ENCODE measurements at regions not wholly inside any gene's neighbourhood (a gene's known extent, or its start where the extent isn't known, plus 50 kb on each side); places are given as distances from the start of the nearest gene placed in this dataset.

DNA sequence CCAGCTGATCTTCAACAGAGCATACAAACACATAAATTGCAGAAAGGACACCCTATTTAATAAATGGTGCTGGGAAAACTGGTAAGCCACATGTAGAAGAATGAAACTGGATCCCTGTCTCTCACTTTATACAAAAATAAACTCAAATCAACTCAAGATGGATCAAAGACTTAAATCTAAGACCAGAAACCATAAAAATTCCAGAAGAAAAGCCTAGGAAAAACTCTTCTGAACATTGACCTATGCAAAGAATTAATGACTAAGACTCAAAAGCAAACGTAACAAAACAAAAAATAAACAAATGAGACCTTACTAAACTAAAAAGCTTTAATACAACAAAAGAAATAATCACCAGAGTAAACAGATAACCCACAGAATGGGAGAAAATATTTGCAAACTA lies 74.5 kb upstream of the ABCC4 start:
- CTCF ChIA-PET: interaction anchor here in 1 of 2 donors (0.6 kb wide), 1 partner anchor 242 kb away, joined by 11 read pairs; no protein-coding TSS in a partner anchor

DNA sequence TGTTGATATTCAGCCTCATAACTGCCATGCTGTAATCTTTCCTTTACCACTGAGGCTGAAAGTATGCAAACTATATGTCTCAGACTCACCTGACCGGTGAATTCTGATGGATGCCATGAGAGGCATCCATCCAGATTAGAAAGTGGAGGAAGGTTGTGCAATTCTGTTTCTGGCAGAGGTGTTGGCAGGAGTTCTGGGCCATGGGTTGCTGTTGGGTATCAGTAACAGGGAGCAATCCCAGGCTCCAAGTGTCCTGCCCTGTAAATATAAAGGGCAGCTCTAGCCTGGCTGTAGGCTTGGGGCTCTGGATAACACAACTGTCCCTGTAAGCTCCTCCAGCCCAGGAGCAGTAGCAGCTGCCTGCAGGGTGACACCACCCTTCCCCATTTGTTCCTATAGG lies 77.4 kb upstream of the ABCC4 start:
- H3K4me1 ChIP-seq (ENCODE audit: control insufficient read depth in 1 of 2, extremely low read depth in 1 of 2, insufficient read depth in 2 of 2, low read length in 2 of 2): peaks cover 0 to 6% of the 10 kb centered on the region in 2 experiments
- no peak overlapping the region for H3K4me3 ChIP-seq (ENCODE audit: control insufficient read depth in 1 of 2, extremely low read depth in 1 of 2, low read length in 1 of 2)
- no peaks in the 10 kb centered on the region for H3K36me3 Mint-ChIP-seq
- WGBS (ENCODE audit: insufficient coverage): no CpG with 5 or more reads among the region's 1 CpG
- no peak for ATAC-seq (replicated peaks in 1 of 4)
- H3K27ac ChIP-seq (ENCODE audit: low read length): no peak overlapping the region
- H3K27ac Mint-ChIP-seq: no peak overlapping the region
- no peak for DNase-seq
- ChIA-PET CTCF (interaction anchor here (0.7 to 1.3 kb wide), 7 partner anchors 18 to 1551 kb away, joined by 3 to 8 read pairs (median 5); no protein-coding TSS in a partner anchor), POLR2A (no interaction called here)
- H3K9me3 ChIP-seq: no peaks in the 10 kb centered on the region
- H3K4me3 Mint-ChIP-seq: no peak overlapping the region
- H3K36me3 ChIP-seq (ENCODE audit: control insufficient read depth in 2 of 2, extremely low read depth in 1 of 2, insufficient read depth in 1 of 2, low read length in 1 of 2): no peaks in the 10 kb centered on the region
- peaks cover 0 to 5% (median 3%) of the 10 kb centered on the region in 3 donors for H3K4me1 Mint-ChIP-seq
- no peaks in the 10 kb centered on the region for H3K9me3 Mint-ChIP-seq
- H3K27me3 Mint-ChIP-seq: peaks cover 0 to 13% of the 10 kb centered on the region in 2 donors
- no peaks in the 10 kb centered on the region for H3K27me3 ChIP-seq (replicated peaks in 1 of 2; ENCODE audit: control insufficient read depth in 2 of 2, extremely low read depth in 1 of 2, insufficient read depth in 2 of 2, low read length in 1 of 2)

More for the DNA sequence above, 74.5 kb upstream of the ABCC4 start:
- Mint-ChIP-seq H3K27ac (no peak overlapping the region), H3K4me3 (no peak overlapping the region), H3K27me3 (peaks cover 3 to 13% of the 10 kb centered on the region in 2 donors), H3K9me3 (no peaks in the 10 kb centered on the region), H3K4me1 (peaks cover 0 to 4% (median 3%) of the 10 kb centered on the region in 3 donors), H3K36me3 (no peaks in the 10 kb centered on the region)
- H3K27me3 ChIP-seq (replicated peaks in 1 of 2; ENCODE audit: control insufficient read depth in 2 of 2, extremely low read depth in 1 of 2, insufficient read depth in 2 of 2, low read length in 1 of 2): peaks cover 0 to 2% of the 10 kb centered on the region in 2 experiments
- H3K4me3 ChIP-seq (ENCODE audit: control insufficient read depth in 1 of 2, extremely low read depth in 1 of 2, low read length in 1 of 2): no peak overlapping the region
- H3K9me3 ChIP-seq: no peaks in the 10 kb centered on the region
- H3K27ac ChIP-seq (ENCODE audit: low read length): no peak overlapping the region
- DNase-seq (no peak), ATAC-seq (replicated peaks in 1 of 4) (no peak)
- no peaks in the 10 kb centered on the region for H3K36me3 ChIP-seq (ENCODE audit: control insufficient read depth in 2 of 2, extremely low read depth in 1 of 2, insufficient read depth in 1 of 2, low read length in 1 of 2)
- POLR2A ChIA-PET: no interaction called here
- H3K4me1 ChIP-seq (ENCODE audit: control insufficient read depth in 1 of 2, extremely low read depth in 1 of 2, insufficient read depth in 2 of 2, low read length in 2 of 2): peaks cover 0 to 3% of the 10 kb centered on the region in 2 experiments
- no CpG with 5 or more reads among the region's 1 CpG for WGBS (ENCODE audit: insufficient coverage)

DNA sequence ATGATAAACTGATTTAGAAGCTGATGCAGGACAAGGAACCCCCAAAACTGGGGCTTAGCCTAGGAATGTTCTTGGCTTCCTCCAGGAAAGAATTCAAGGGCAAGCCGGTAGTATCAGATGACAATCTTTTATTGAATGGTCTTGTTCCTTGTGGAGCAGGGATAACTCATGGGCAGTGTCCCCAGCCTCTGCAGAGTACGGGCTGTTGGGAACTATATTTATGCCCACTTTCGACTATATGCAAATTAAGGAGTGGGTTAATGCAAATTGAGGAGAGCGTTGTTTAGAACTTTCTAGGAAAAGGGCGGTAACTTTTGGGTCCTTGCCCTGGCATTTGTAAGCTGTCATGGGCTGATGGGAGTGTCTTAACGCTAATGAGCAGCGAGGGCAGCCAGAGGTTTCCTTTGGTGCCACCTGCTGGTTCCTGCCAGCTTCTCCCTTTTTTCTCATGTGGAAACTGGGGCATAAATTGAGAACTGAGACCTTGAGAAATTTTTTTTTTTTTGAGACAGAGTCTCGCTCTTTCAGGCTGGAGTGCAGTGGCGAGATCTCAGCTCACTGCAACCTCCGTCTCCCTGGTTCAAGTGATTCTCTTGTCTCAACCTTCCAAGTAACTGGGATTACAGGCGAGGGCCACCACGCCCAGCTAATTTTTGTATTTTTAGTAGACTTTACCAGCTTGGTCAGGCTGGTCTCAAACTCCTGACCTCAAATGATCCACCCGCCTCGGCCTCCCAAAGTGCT lies 79.4 kb upstream of the ABCC4 start:
- H3K27ac ChIP-seq (ENCODE audit: low read length): no peak overlapping the region
- Mint-ChIP-seq H3K9me3 (no peaks in the 10 kb centered on the region), H3K27me3 (peaks cover 0 to 5% of the 10 kb centered on the region in 2 donors), H3K27ac (no peak overlapping the region), H3K4me3 (no peak overlapping the region), H3K36me3 (no peaks in the 10 kb centered on the region), H3K4me1 (peaks cover 0 to 5% (median 3%) of the 10 kb centered on the region in 3 donors)
- H3K27me3 ChIP-seq (replicated peaks in 1 of 2; ENCODE audit: control insufficient read depth in 2 of 2, extremely low read depth in 1 of 2, insufficient read depth in 2 of 2, low read length in 1 of 2): no peaks in the 10 kb centered on the region
- DNase-seq: peak; percentile 29 to 81 (median 56)
- H3K4me3 ChIP-seq (ENCODE audit: control insufficient read depth in 1 of 2, extremely low read depth in 1 of 2, low read length in 1 of 2): no peak overlapping the region
- CTCF ChIA-PET: interaction anchor here (0.5 to 3.2 kb wide), 25 partner anchors 9 to 1057 kb away, joined by 3 to 48 read pairs (median 3); no protein-coding TSS in a partner anchor
- peaks cover 0 to 6% of the 10 kb centered on the region in 2 experiments for H3K4me1 ChIP-seq (ENCODE audit: control insufficient read depth in 1 of 2, extremely low read depth in 1 of 2, insufficient read depth in 2 of 2, low read length in 2 of 2)
- ATAC-seq (replicated peaks in 1 of 4): peak; percentile 78 to 88 (median 88)
- H3K36me3 ChIP-seq (ENCODE audit: control insufficient read depth in 2 of 2, extremely low read depth in 1 of 2, insufficient read depth in 1 of 2, low read length in 1 of 2): no peaks in the 10 kb centered on the region
- POLR2A ChIA-PET: interaction anchor here (0.6 to 1.0 kb wide), 4 partner anchors 13 to 1112 kb away, joined by 3 to 15 read pairs (median 4); no protein-coding TSS in a partner anchor
- no peaks in the 10 kb centered on the region for H3K9me3 ChIP-seq
- WGBS (ENCODE audit: insufficient coverage): 28% methylated on average over 5 of the region's 14 CpGs

DNA sequence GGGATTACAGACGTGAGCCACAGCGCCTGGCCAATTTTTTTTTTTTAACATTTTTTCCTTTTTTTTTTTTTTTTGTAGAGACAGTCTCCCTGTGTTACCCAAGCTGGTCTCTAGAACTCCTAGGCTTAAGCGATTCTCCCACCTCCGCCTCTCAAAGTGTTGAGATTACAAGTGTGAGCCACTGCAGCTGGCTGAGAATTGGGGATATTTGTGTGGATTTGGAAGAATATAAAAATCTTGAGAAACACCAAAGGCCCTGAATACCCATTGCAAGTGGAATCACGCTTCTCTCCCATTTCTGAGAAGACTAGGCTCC lies 79.9 kb upstream of the ABCC4 start:
- Mint-ChIP-seq H3K27ac (no peak overlapping the region), H3K4me1 (peaks cover 0 to 5% (median 3%) of the 10 kb centered on the region in 3 donors), H3K9me3 (no peaks in the 10 kb centered on the region), H3K4me3 (no peak overlapping the region), H3K27me3 (peaks cover 0 to 5% of the 10 kb centered on the region in 2 donors), H3K36me3 (no peaks in the 10 kb centered on the region)
- CTCF ChIA-PET: interaction anchor here (0.5 to 3.2 kb wide), 20 partner anchors 12 to 1057 kb away, joined by 3 to 48 read pairs (median 4); no protein-coding TSS in a partner anchor
- no peak overlapping the region for H3K27ac ChIP-seq (ENCODE audit: low read length)
- H3K27me3 ChIP-seq (replicated peaks in 1 of 2; ENCODE audit: control insufficient read depth in 2 of 2, extremely low read depth in 1 of 2, insufficient read depth in 2 of 2, low read length in 1 of 2): no peaks in the 10 kb centered on the region
- no peaks in the 10 kb centered on the region for H3K36me3 ChIP-seq (ENCODE audit: control insufficient read depth in 2 of 2, extremely low read depth in 1 of 2, insufficient read depth in 1 of 2, low read length in 1 of 2)
- no peak overlapping the region for H3K4me3 ChIP-seq (ENCODE audit: control insufficient read depth in 1 of 2, extremely low read depth in 1 of 2, low read length in 1 of 2)
- ATAC-seq (replicated peaks in 1 of 4): no peak
- no CpG with 5 or more reads among the region's 5 CpGs for WGBS (ENCODE audit: insufficient coverage)
- POLR2A ChIA-PET: interaction anchor here (0.6 to 0.7 kb wide), 4 partner anchors 13 to 1112 kb away, joined by 3 to 15 read pairs (median 6); no protein-coding TSS in a partner anchor
- H3K4me1 ChIP-seq (ENCODE audit: control insufficient read depth in 1 of 2, extremely low read depth in 1 of 2, insufficient read depth in 2 of 2, low read length in 2 of 2): peaks cover 0 to 6% of the 10 kb centered on the region in 2 experiments
- no peaks in the 10 kb centered on the region for H3K9me3 ChIP-seq
- DNase-seq: no peak

DNA sequence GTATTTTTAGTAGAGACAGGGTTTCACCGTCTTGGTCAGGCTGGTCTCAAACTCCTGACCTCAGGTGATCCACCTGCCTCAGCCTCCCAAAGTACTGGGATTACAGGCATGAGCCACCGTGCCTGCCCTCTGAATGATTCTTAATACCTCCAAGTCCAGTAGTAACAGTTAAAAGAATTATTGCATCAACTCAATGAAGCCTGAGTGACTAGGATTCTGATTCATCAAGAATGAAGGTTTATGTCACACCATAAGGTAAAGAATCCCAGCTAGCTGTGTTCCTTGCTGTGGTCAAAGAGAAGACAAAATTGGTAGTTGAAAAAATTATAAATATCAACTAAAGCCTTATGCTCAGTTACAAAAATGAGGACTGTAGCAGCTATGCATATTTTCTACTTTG lies 81.2 kb upstream of the ABCC4 start:
- Histone ChIP-seq H3K27ac (ENCODE audit: low read length) (no peak overlapping the region), H3K27me3 (replicated peaks in 1 of 2; ENCODE audit: control insufficient read depth in 2 of 2, extremely low read depth in 1 of 2, insufficient read depth in 2 of 2, low read length in 1 of 2) (no peaks in the 10 kb centered on the region), H3K9me3 (no peaks in the 10 kb centered on the region), H3K36me3 (ENCODE audit: control insufficient read depth in 2 of 2, extremely low read depth in 1 of 2, insufficient read depth in 1 of 2, low read length in 1 of 2) (no peaks in the 10 kb centered on the region), H3K4me3 (ENCODE audit: control insufficient read depth in 1 of 2, extremely low read depth in 1 of 2, low read length in 1 of 2) (no peak overlapping the region), H3K4me1 (ENCODE audit: control insufficient read depth in 1 of 2, extremely low read depth in 1 of 2, insufficient read depth in 2 of 2, low read length in 2 of 2) (peaks cover 0 to 6% of the 10 kb centered on the region in 2 experiments)
- Mint-ChIP-seq H3K9me3 (no peaks in the 10 kb centered on the region), H3K4me3 (no peak overlapping the region), H3K4me1 (peaks cover 0 to 5% (median 3%) of the 10 kb centered on the region in 3 donors), H3K36me3 (no peaks in the 10 kb centered on the region), H3K27me3 (peaks cover 0 to 6% of the 10 kb centered on the region in 2 donors), H3K27ac (no peak overlapping the region)
- ATAC-seq (replicated peaks in 1 of 4) (no peak), DNase-seq (no peak)
- POLR2A ChIA-PET: no interaction called here
- CTCF ChIA-PET: interaction anchor here in 1 of 2 donors (1.3 to 2.2 kb wide), 2 partner anchors 192 to 193 kb away, joined by 3 to 9 read pairs; no protein-coding TSS in a partner anchor
- no CpG with 5 or more reads among the region's 2 CpGs for WGBS (ENCODE audit: insufficient coverage)

DNA sequence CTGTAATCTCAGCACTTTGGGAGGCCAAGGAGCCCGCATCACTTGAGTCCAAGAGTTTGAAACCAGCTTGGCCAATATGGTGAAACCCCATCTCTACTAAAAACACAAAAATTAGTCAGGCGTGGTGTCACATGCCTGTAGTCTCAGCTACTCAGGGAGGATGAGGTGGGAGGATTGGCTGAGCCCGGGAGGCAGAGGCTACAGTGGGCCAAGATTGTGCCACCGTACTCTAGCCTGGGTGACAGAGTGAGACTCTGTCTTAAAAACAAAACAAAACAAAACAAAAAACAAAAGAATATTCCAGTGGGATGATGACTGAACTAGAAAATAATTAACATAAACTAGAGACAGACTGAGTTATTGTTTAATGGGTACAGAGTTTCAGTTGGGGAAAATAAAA lies 81.7 kb upstream of the ABCC4 start:
- peaks cover 0 to 5% (median 3%) of the 10 kb centered on the region in 3 donors for H3K4me1 Mint-ChIP-seq
- H3K9me3 Mint-ChIP-seq: no peaks in the 10 kb centered on the region
- no peak overlapping the region for H3K4me3 Mint-ChIP-seq
- CTCF ChIA-PET: interaction anchor here in 1 of 2 donors (1.3 to 2.2 kb wide), 2 partner anchors 192 to 194 kb away, joined by 3 to 9 read pairs; no protein-coding TSS in a partner anchor
- peaks cover 0 to 6% of the 10 kb centered on the region in 2 experiments for H3K4me1 ChIP-seq (ENCODE audit: control insufficient read depth in 1 of 2, extremely low read depth in 1 of 2, insufficient read depth in 2 of 2, low read length in 2 of 2)
- H3K27me3 Mint-ChIP-seq: peaks cover 0 to 6% of the 10 kb centered on the region in 2 donors
- DNase-seq: no peak
- H3K27ac ChIP-seq (ENCODE audit: low read length): no peak overlapping the region
- H3K27ac Mint-ChIP-seq: no peak overlapping the region
- POLR2A ChIA-PET: interaction anchor here in 1 of 2 donors (0.6 kb wide), 1 partner anchor 46 kb away, joined by 3 read pairs; no protein-coding TSS in a partner anchor
- no peak for ATAC-seq (replicated peaks in 1 of 4)
- no peaks in the 10 kb centered on the region for H3K36me3 Mint-ChIP-seq
- WGBS (ENCODE audit: insufficient coverage): no CpG with 5 or more reads among the region's 4 CpGs
- no peaks in the 10 kb centered on the region for H3K27me3 ChIP-seq (replicated peaks in 1 of 2; ENCODE audit: control insufficient read depth in 2 of 2, extremely low read depth in 1 of 2, insufficient read depth in 2 of 2, low read length in 1 of 2)
- no peaks in the 10 kb centered on the region for H3K9me3 ChIP-seq
- H3K36me3 ChIP-seq (ENCODE audit: control insufficient read depth in 2 of 2, extremely low read depth in 1 of 2, insufficient read depth in 1 of 2, low read length in 1 of 2): no peaks in the 10 kb centered on the region
- no peak overlapping the region for H3K4me3 ChIP-seq (ENCODE audit: control insufficient read depth in 1 of 2, extremely low read depth in 1 of 2, low read length in 1 of 2)
